SK-N-SH treated with all-trans-retinoic acid at 6 μM for 48 hours (cell line): ENCODE measurements at regions not wholly inside any gene's neighbourhood (a gene's known extent, or its start where the extent isn't known, plus 50 kb on each side); places are given as distances from the start of the nearest gene placed in this dataset.

Experiments used
- ATAC-seq: fragments of 200-7000 bp; cut with Tn5 transposase; 3 replicates; pipeline ENCODE4 v1.9.1; 2020; ENCODE audit warnings: mild to moderate bottlenecking, moderate library complexity
- ARNTL ChIP-seq: fragments of 450-650 bp; formaldehyde crosslinking; IDR thresholded peaks from 2 replicates; pipeline ENCODE4 v1.5.0; 2020; ENCODE audit warnings: low read depth, mild to moderate bottlenecking, moderate library complexity, borderline replicate concordance
- BACH2 ChIP-seq: fragments of 250-450 bp; sonication (Bioruptor Pico); IDR thresholded peaks from 2 replicates; pipeline ENCODE4 v1.9.0; 2021; ENCODE audit warnings: mild to moderate bottlenecking, borderline replicate concordance
- CREB5 ChIP-seq: fragments of 250-450 bp; sonication (Bioruptor Pico); IDR thresholded peaks from 2 replicates; pipeline ENCODE4 v1.5.1; 2020; ENCODE audit warnings: low read depth, mild to moderate bottlenecking, moderate library complexity
- CSDC2 ChIP-seq: fragments of 250-450 bp; sonication (Bioruptor Pico); IDR thresholded peaks from 2 replicates; pipeline ENCODE4 v1.5.0; 2020; ENCODE audit warnings: mild to moderate bottlenecking, moderate library complexity
- CSRNP3 ChIP-seq: fragments of 250-450 bp; sonication (Bioruptor Pico); IDR thresholded peaks from 2 replicates; pipeline ENCODE4 v1.5.1; 2021; ENCODE audit warnings: mild to moderate bottlenecking, moderate library complexity
- ESRRG ChIP-seq: fragments of 250-450 bp; sonication (Bioruptor Pico); IDR thresholded peaks from 2 replicates; pipeline ENCODE4 v1.6.1; 2021; ENCODE audit warnings: mild to moderate bottlenecking
- GLIS3 ChIP-seq: fragments of 250-450 bp; sonication (Bioruptor Pico); IDR thresholded peaks from 2 replicates; pipeline ENCODE4 v1.5.0; 2020; ENCODE audit warnings: mild to moderate bottlenecking, moderate library complexity
- ISL1 ChIP-seq: fragments of 250-450 bp; sonication (Bioruptor Pico); IDR thresholded peaks from 2 replicates; pipeline ENCODE4 v2.1.2; 2022; ENCODE audit warnings: mild to moderate bottlenecking, moderate library complexity
- OSR1 ChIP-seq: fragments of 250-450 bp; sonication (Bioruptor Pico); IDR thresholded peaks from 2 replicates; pipeline ENCODE4 v1.8.0; 2022; ENCODE audit warnings: moderate library complexity, mild to moderate bottlenecking, inconsistent platforms
- PATZ1 ChIP-seq: fragments of 250-450 bp; sonication (Bioruptor Pico); IDR thresholded peaks from 2 replicates; pipeline ENCODE4 v1.8.0; 2020; ENCODE audit warnings: mild to moderate bottlenecking, moderate library complexity, borderline replicate concordance
- POU6F1 ChIP-seq: fragments of 250-450 bp; sonication (Bioruptor Pico); IDR thresholded peaks from 2 replicates; pipeline ENCODE4 v1.8.0; 2021; ENCODE audit warnings: low read depth, mild to moderate bottlenecking, moderate library complexity, borderline replicate concordance
- PPARA ChIP-seq: fragments of 250-450 bp; sonication (Bioruptor Pico); IDR thresholded peaks from 2 replicates; pipeline ENCODE4 v1.5.0; 2020; ENCODE audit warnings: mild to moderate bottlenecking, borderline replicate concordance
- RARB ChIP-seq: fragments of 250-450 bp; sonication (Bioruptor Pico); IDR thresholded peaks from 2 replicates; pipeline ENCODE4 v1.8.0; 2021; ENCODE audit warnings: mild to moderate bottlenecking, moderate library complexity
- SNAI2 ChIP-seq: fragments of 250-450 bp; sonication (Bioruptor Pico); IDR thresholded peaks from 2 replicates; pipeline ENCODE4 v1.5.0; 2020; ENCODE audit warnings: mild to moderate bottlenecking, moderate library complexity
- TCF4 ChIP-seq: fragments of 250-450 bp; sonication (Bioruptor Pico); IDR thresholded peaks from 2 replicates; pipeline ENCODE4 v1.8.0; 2021; ENCODE audit warnings: mild to moderate bottlenecking, moderate library complexity, borderline replicate concordance
- TOX ChIP-seq: fragments of 250-450 bp; sonication (Bioruptor Pico); IDR thresholded peaks from 2 replicates; pipeline ENCODE4 v1.8.0; 2021; ENCODE audit warnings: mild to moderate bottlenecking, moderate library complexity, borderline replicate concordance
- TSHZ2 ChIP-seq: fragments of 250-450 bp; sonication (Bioruptor Pico); IDR thresholded peaks from 2 replicates; pipeline ENCODE4 v1.5.0; 2020; ENCODE audit warnings: mild to moderate bottlenecking, moderate library complexity
- ZC3H10 ChIP-seq: fragments of 250-450 bp; sonication (Bioruptor Pico); IDR thresholded peaks from 2 replicates; pipeline ENCODE4 v1.5.1; 2021; ENCODE audit warnings: mild to moderate bottlenecking, moderate library complexity
- ZFP3 ChIP-seq: fragments of 250-450 bp; sonication (Bioruptor Pico); IDR thresholded peaks from 2 replicates; pipeline ENCODE4 v1.5.0; 2020; ENCODE audit warnings: mild to moderate bottlenecking, moderate library complexity
- ZFP30 ChIP-seq: fragments of 450-650 bp; formaldehyde crosslinking; IDR thresholded peaks from 2 replicates; pipeline ENCODE4 v1.5.0; 2022; ENCODE audit warnings: mild to moderate bottlenecking, moderate library complexity
- ZNF565 ChIP-seq: fragments of 450-650 bp; formaldehyde crosslinking; conservative IDR thresholded peaks from 2 replicates; pipeline ENCODE4 v1.5.0; 2020; ENCODE audit warnings: low read depth, mild to moderate bottlenecking, moderate library complexity
- ZNF70 ChIP-seq: fragments of 450-650 bp; formaldehyde crosslinking; IDR thresholded peaks from 2 replicates; pipeline ENCODE4 v1.5.0; 2020; ENCODE audit warnings: mild to moderate bottlenecking, moderate library complexity
- ZNF8 ChIP-seq: fragments of 450-650 bp; formaldehyde crosslinking; IDR thresholded peaks from 2 replicates; pipeline ENCODE4 v1.5.0; 2020; ENCODE audit warnings: mild to moderate bottlenecking, moderate library complexity

GRCh38 chr12:14261096-14261495 lies 104.4 kb upstream of the ATF7IP start:
- no peak for TF ChIP-seq ZNF70 (CRISPR knock-in tag)
- TF ChIP-seq ZFP3 (CRISPR knock-in tag) = no peak
- no peak for TF ChIP-seq RARB
- no peak for TF ChIP-seq CREB5 (CRISPR knock-in tag)
- no peak for TF ChIP-seq BACH2 (CRISPR knock-in tag)
- no peak for TF ChIP-seq ESRRG
- TF ChIP-seq GLIS3 (CRISPR knock-in tag) = no peak
- no peak for TF ChIP-seq ZNF8 (CRISPR knock-in tag)
- no peak for TF ChIP-seq CSDC2
- no peak for TF ChIP-seq ZNF565 (CRISPR knock-in tag)
- TF ChIP-seq TSHZ2 (CRISPR knock-in tag) = no peak
- TF ChIP-seq POU6F1 (CRISPR knock-in tag) = no peak
- no peak for TF ChIP-seq ZFP30 (CRISPR knock-in tag)
- TF ChIP-seq TOX (CRISPR knock-in tag) = no peak
- no peak for TF ChIP-seq ARNTL (CRISPR knock-in tag)
- TF ChIP-seq ISL1 (CRISPR knock-in tag) = no peak
- no peak for TF ChIP-seq CSRNP3
- no peak for TF ChIP-seq PPARA (CRISPR knock-in tag)
- TF ChIP-seq TCF4 = no peak
- ATAC-seq = no peak

GRCh38 chr12:14261861-14262260 lies 103.6 kb upstream of the ATF7IP start:
- TF ChIP-seq CREB5 (CRISPR knock-in tag) = no peak
- TF ChIP-seq CSRNP3 = no peak
- TF ChIP-seq TCF4 = no peak
- TF ChIP-seq BACH2 (CRISPR knock-in tag) = no peak
- TF ChIP-seq ZNF565 (CRISPR knock-in tag) = no peak
- TF ChIP-seq ZNF8 (CRISPR knock-in tag) = no peak
- TF ChIP-seq RARB = no peak
- no peak for TF ChIP-seq GLIS3 (CRISPR knock-in tag)
- no peak for TF ChIP-seq ZFP3 (CRISPR knock-in tag)
- no peak for TF ChIP-seq ZC3H10 (CRISPR knock-in tag)
- TF ChIP-seq PPARA (CRISPR knock-in tag) = no peak
- TF ChIP-seq SNAI2 (CRISPR knock-in tag) = no peak
- no peak for TF ChIP-seq ESRRG
- TF ChIP-seq TOX (CRISPR knock-in tag) = no peak
- TF ChIP-seq ISL1 (CRISPR knock-in tag) = no peak
- no peak for TF ChIP-seq POU6F1 (CRISPR knock-in tag)
- TF ChIP-seq ZNF70 (CRISPR knock-in tag) = no peak
- TF ChIP-seq PATZ1 = no peak
- TF ChIP-seq ZFP30 (CRISPR knock-in tag) = no peak
- TF ChIP-seq OSR1 (CRISPR knock-in tag) = no peak
- no peak for ATAC-seq
